Endothelial cell of umbilical vein (primary cell): ENCODE measurements at regions not wholly inside any gene's neighbourhood (a gene's known extent, or its start where the extent isn't known, plus 50 kb on each side); places are given as distances from the start of the nearest gene placed in this dataset.

Source experiments
- BruUV-seq: library from RNA; stranded (reverse); fragments of 400-500 nt; replicated peaks from 2 replicates; lab custom pipeline; 2021; lab: Mats Ljungman, UMichigan
- CTCF ChIA-PET: fragments of 300-600, 350-600 bp; sonication (Branson Sonifier 250); formaldehyde crosslinking; loops from one replicate; lab custom pipeline; 2021; ENCODE audit warnings: antibody characterized with exemption, inconsistent platforms; lab: Charles Lee
- POLR2A ChIA-PET: fragments of 300-600, 350-600 bp; sonication (Branson Sonifier 250); formaldehyde crosslinking; loops from one replicate; lab custom pipeline; 2021; ENCODE audit warnings: antibody characterized with exemption, inconsistent platforms; lab: Charles Lee
- DNase-seq: peaks from one replicate; pipeline ENCODE4 v3.0.0-alpha.2; 2011; ENCODE audit warnings: low read depth, low spot score
- FAIRE-seq: peaks from 2 replicates; lab custom pipeline; 2011; peaks lifted over from hg19 to GRCh38; lab: Jason Lieb, UNC
- H2AFZ ChIP-seq: 2 replicates; pipeline ENCODE4 v1.6.0; 2012; ENCODE audit warnings: low read depth, low read length, control low read depth, inconsistent platforms
- H3K27ac ChIP-seq: 2 replicates; pipeline ENCODE4 v1.5.1; 2011; ENCODE audit warnings: low read depth, mild to moderate bottlenecking, control low read depth, low read length, moderate library complexity; ENCODE audit not compliant: insufficient read depth
- H3K27me3 ChIP-seq, 2 experiments: 2 replicates each; pipeline versions ENCODE4 v1.6.0 to v1.6.1; 2011; ENCODE audit warnings: low read length in 2 of 2, mixed read lengths in 1 of 2; ENCODE audit not compliant: control insufficient read depth in 2 of 2, insufficient read depth in 2 of 2
- H3K36me3 ChIP-seq, 2 experiments: 2 replicates in 1 of 2; 3 replicates in 1 of 2; pipeline ENCODE4 v1.5.1; 2011; ENCODE audit warnings: low read length in 2 of 2, mild to moderate bottlenecking in 1 of 2, moderate library complexity in 1 of 2; ENCODE audit not compliant: control insufficient read depth in 2 of 2, insufficient read depth in 2 of 2; ENCODE audit errors: extremely low read depth in 1 of 2
- H3K4me1 ChIP-seq: 3 replicates; pipeline ENCODE4 v1.5.1; 2011; ENCODE audit warnings: mild to moderate bottlenecking, low read length; ENCODE audit not compliant: control insufficient read depth, insufficient read depth; ENCODE audit errors: extremely low read depth
- H3K4me2 ChIP-seq: 2 replicates; pipeline ENCODE4 v1.6.1; 2011; ENCODE audit warnings: low read length, control low read depth, mixed read lengths; ENCODE audit not compliant: insufficient read depth
- H3K4me3 ChIP-seq, 3 experiments: fragments of 200-600 bp in 1 of 3; sonication (generic), shearing (Covaris generic) in 1 of 3; replicated peaks in 1 of 3; 2 replicates each; pipeline ENCODE4 v1.5.1; 2011 to 2016; ENCODE audit warnings: control low read depth in 3 of 3, low read length in 3 of 3, mild to moderate bottlenecking in 2 of 3, inconsistent platforms in 1 of 3, low read depth in 1 of 3, moderate library complexity in 1 of 3; ENCODE audit not compliant: insufficient read depth in 1 of 3
- H3K79me2 ChIP-seq: 2 replicates; pipeline ENCODE4 v1.6.0; 2012; ENCODE audit warnings: low read length, inconsistent platforms; ENCODE audit not compliant: control insufficient read depth, insufficient read depth
- H3K9ac ChIP-seq: replicated peaks from 2 replicates; pipeline ENCODE3; 2011; ENCODE audit warnings: low read length, control low read depth; ENCODE audit not compliant: insufficient read depth; ENCODE audit errors: extremely low read depth
- H3K9me1 ChIP-seq: replicated peaks from 3 replicates; pipeline ENCODE4 v1.6.0; 2011; ENCODE audit warnings: mild to moderate bottlenecking, low read length; ENCODE audit not compliant: control insufficient read depth, insufficient read depth; ENCODE audit errors: extremely low read depth
- H3K9me3 ChIP-seq: replicated peaks from 2 replicates; pipeline ENCODE4 v1.5.1; 2012; ENCODE audit warnings: low read length, inconsistent platforms; ENCODE audit not compliant: control insufficient read depth, insufficient read depth
- H4K20me1 ChIP-seq: replicated peaks from 2 replicates; pipeline ENCODE3; 2011; ENCODE audit warnings: mild to moderate bottlenecking, low read length; ENCODE audit not compliant: control insufficient read depth, insufficient read depth; ENCODE audit errors: extremely low read depth
- EZH2 ChIP-seq: IDR thresholded peaks from 2 replicates; pipeline ENCODE4 v1.6.1; 2012; ENCODE audit warnings: borderline replicate concordance, low read depth, mild to moderate bottlenecking, moderate library complexity, low read length, inconsistent platforms; ENCODE audit not compliant: severe bottlenecking
- FOS ChIP-seq: IDR thresholded peaks from 2 replicates; pipeline ENCODE4 v1.6.1; 2011; ENCODE audit warnings: mild to moderate bottlenecking, low read length, moderate library complexity, borderline replicate concordance; ENCODE audit not compliant: insufficient read depth
- GATA2 ChIP-seq: IDR thresholded peaks from 2 replicates; pipeline ENCODE4 v1.7.0; 2011; ENCODE audit warnings: low read depth, mild to moderate bottlenecking, moderate library complexity, mixed read lengths, low read length; ENCODE audit not compliant: insufficient read length, insufficient read depth
- JUN ChIP-seq: IDR thresholded peaks from 2 replicates; pipeline ENCODE4 v1.6.1; 2011; ENCODE audit warnings: borderline replicate concordance, low read depth; ENCODE audit not compliant: insufficient read length, insufficient read depth
- MYC ChIP-seq: IDR thresholded peaks from one replicate; pipeline ENCODE4 v1.6.1; 2011; ENCODE audit warnings: mild to moderate bottlenecking, low read depth, low read length
- POLR2A ChIP-seq: IDR thresholded peaks from 2 replicates; pipeline ENCODE4 v1.6.1; 2012; ENCODE audit warnings: low read depth, mild to moderate bottlenecking, control low read depth, low read length
- POLR2AphosphoS5 ChIP-seq: IDR thresholded peaks from 2 replicates; pipeline ENCODE4 v1.6.1; 2012; ENCODE audit warnings: low read depth, mild to moderate bottlenecking, control low read depth, low read length, moderate library complexity; ENCODE audit not compliant: insufficient read depth
- dilution Hi-C: fragments of 300-500 bp; cut with MboI; formaldehyde crosslinking; loops from one replicate; pipeline ENCODE4 v1.15.0; 2019; ENCODE audit warnings: low sequenced_read_pairs; ENCODE audit not compliant: extremely low pct_ligation_motif_present
- intact Hi-C: fragments of 100-400 bp; cut with micrococcal nuclease; formaldehyde crosslinking; loops from one replicate; pipeline ENCODE4 v1.10.0; 2022
- TF ChIP-seq, protein P1 (sequence below): IDR thresholded peaks from 2 replicates; pipeline ENCODE4 v1.6.1; 2011; ENCODE audit not compliant: insufficient read depth, insufficient read length
- TF ChIP-seq, protein P2 (sequence below), 2 donors: IDR thresholded peaks; 1 replicate in 1 of 2; 2 replicates in 1 of 2; pipeline ENCODE4 v1.5.1; 2011; ENCODE audit warnings: low read length in 2 of 2, mild to moderate bottlenecking in 2 of 2, moderate library complexity in 2 of 2, control low read depth in 1 of 2, inconsistent platforms in 1 of 2, low read depth in 1 of 2; ENCODE audit not compliant: insufficient read depth in 1 of 2; ENCODE audit errors: extremely low read depth in 1 of 2

DNA sequence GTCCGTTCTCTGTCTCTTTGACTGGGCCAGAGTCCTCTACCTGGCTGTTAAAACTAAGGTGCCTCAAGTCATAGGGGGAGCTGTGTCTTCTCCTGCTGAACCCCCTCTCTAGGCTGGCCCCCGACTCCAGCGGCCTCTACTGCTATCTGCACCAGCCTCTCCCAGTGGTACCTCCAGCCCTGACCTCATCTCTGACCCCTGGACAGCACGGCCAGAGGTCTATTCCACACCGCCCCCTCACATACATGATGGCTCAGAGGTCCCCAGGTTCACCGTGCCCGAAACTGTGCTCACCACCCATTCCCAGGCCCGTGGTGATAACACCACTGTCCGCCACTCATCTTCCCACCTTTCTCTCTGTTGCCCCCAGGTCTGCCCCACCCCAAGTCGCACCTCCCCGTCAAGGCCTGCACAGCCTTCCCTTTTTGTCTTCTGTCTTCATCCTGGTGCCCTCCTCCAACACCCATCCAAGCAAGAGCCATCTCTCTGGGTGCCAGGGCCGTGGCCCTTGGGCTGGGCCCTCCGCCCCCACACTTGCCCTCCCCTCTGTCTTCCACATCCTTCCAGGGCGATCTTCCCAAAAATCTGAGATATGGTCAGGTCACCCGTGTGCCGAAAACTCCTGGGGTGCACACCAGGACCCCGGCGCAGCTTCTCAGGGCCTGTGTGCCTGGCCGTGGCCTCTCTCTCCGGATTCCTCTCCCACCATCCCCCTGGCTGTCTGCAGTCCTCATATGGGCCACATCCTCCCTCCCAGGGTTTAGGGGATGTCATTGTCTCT lies 134.4 kb upstream of the ID2 start:
- H4K20me1 ChIP-seq = no peaks in the 10 kb centered on the region
- BruUV-seq = no TSS peak
- no peak overlapping the region for H3K4me3 ChIP-seq
- ChIA-PET CTCF (no interaction called here), POLR2A (no interaction called here)
- no peaks in the 10 kb centered on the region for H3K9me3 ChIP-seq
- no peaks in the 10 kb centered on the region for H3K4me1 ChIP-seq
- no peak overlapping the region for H3K9ac ChIP-seq
- no peak overlapping the region for H2AFZ ChIP-seq
- no peak for FAIRE-seq
- no peaks in the 10 kb centered on the region for H3K79me2 ChIP-seq
- dilution Hi-C loops = no loop called here
- no peak for DNase-seq
- no peaks in the 10 kb centered on the region for H3K27me3 ChIP-seq
- H3K27ac ChIP-seq = no peak overlapping the region
- intact Hi-C loops = no loop called here
- no peaks in the 10 kb centered on the region for H3K36me3 ChIP-seq
- H3K4me2 ChIP-seq = no peak overlapping the region
- TF ChIP-seq, protein P1, sequence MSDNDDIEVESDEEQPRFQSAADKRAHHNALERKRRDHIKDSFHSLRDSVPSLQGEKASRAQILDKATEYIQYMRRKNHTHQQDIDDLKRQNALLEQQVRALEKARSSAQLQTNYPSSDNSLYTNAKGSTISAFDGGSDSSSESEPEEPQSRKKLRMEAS = no peak
- TF ChIP-seq EZH2 (no peak), FOS (no peak), JUN (no peak), POLR2A (no peak), POLR2AphosphoS5 (no peak), MYC (no peak), GATA2 (no peak)
- TF ChIP-seq, protein P2, sequence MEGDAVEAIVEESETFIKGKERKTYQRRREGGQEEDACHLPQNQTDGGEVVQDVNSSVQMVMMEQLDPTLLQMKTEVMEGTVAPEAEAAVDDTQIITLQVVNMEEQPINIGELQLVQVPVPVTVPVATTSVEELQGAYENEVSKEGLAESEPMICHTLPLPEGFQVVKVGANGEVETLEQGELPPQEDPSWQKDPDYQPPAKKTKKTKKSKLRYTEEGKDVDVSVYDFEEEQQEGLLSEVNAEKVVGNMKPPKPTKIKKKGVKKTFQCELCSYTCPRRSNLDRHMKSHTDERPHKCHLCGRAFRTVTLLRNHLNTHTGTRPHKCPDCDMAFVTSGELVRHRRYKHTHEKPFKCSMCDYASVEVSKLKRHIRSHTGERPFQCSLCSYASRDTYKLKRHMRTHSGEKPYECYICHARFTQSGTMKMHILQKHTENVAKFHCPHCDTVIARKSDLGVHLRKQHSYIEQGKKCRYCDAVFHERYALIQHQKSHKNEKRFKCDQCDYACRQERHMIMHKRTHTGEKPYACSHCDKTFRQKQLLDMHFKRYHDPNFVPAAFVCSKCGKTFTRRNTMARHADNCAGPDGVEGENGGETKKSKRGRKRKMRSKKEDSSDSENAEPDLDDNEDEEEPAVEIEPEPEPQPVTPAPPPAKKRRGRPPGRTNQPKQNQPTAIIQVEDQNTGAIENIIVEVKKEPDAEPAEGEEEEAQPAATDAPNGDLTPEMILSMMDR (IDR thresholded peaks at IDR 0.05; ENCODE audit: extremely low read depth in 1 of 2, insufficient read depth in 1 of 2, low read depth in 1 of 2, low read length in 2 of 2) = no peak
- H3K9me1 ChIP-seq = no peaks in the 10 kb centered on the region
